ENCODE measurements at regions not wholly inside any gene's neighbourhood (a gene's known extent, or its start where the extent isn't known, plus 50 kb on each side); places are given as distances from the start of the nearest gene placed in this dataset.

DNA sequence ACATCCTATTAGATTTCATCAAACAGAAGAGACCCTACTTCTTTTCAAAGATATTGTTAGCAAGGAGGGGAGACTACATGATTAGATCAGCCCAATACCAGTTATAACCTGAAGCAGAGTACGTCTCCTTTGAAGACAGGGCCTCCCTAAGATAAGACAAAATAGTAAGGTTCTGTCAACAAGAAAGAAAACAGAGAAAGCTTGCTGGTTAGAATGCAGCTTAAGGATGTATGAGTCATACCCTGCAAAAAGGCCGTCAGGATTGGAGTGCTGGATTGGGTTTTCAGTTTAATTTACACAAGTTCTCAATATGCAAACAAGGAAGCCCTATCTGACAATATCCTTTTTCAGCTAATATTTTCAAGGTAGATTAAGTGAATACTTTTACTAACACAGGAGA lies 1581.2 kb upstream of the WWC1 start:
- Mint-ChIP-seq H3K9me3 (peaks cover 3% of the 10 kb centered on the region), H3K36me3 (ENCODE audit: low read depth) (no peaks in the 10 kb centered on the region)
- 71 to 92% methylated on average over 2 of the region's 2 CpGs for WGBS, 2 experiments (ENCODE audit: insufficient coverage in 1 of 2, insufficient read length in 1 of 2)

DNA sequence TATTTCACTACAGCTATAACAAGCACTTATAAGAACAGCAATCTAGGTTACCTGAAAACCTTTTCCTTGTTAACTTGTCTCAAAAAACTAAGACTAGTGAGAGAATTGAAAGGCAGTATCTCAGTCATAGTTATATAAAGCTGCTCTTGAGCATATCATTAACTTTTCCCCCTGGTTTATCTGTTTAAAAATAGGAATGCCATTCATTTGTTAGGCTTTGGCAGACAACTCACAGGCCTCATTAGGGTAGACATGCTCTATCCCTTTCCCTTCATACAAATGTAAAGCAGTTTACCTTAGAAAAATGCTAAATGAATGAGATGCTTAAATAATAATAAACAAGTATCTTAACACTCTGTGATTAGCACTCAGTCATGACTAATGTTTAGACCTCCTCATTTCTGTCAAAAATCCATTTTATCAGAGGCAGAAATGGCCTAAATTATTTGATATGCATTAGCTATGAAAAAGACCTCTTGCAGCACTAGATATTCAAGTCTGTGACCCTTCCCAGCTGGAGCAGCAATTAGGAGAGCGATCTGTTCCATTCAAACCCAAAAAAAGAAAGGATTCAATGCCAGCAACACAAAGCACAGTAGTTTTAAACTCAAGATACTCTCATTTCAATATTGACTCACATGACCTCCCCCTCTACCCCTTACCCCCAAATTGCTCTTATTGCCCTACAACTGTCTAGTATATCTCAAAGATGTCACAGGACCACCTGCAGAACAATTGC lies 1578.8 kb upstream of the WWC1 start:
- Histone ChIP-seq H3K4me3 (ENCODE audit: low read length) (no peak overlapping the region), H3K9ac (ENCODE audit: extremely low read depth, low read length, poor library complexity, severe bottlenecking) (no peak overlapping the region), H3K27me3 (ENCODE audit: control insufficient read depth, insufficient read depth, low read length, poor library complexity, severe bottlenecking) (no peaks in the 10 kb centered on the region), H3K9me3 (ENCODE audit: control insufficient read depth, low read length) (no peaks in the 10 kb centered on the region), H3K36me3 (ENCODE audit: control insufficient read depth, insufficient read depth, low read length) (no peaks in the 10 kb centered on the region), H3K27ac (ENCODE audit: low read depth, low read length) (no peak overlapping the region), H3K4me1 (ENCODE audit: control insufficient read depth, insufficient read depth, low read length) (peaks cover 6% of the 10 kb centered on the region)
- peaks cover 3% of the 10 kb centered on the region for H3K9me3 Mint-ChIP-seq
- whole genome bisulfite sequencing, 2 experiments (ENCODE audit: insufficient coverage in 1 of 2, insufficient read length in 1 of 2): 69% methylated on average over 1 of the region's 1 CpG; no CpG with 5 or more reads in 1 of the 2 experiments
- TF ChIP-seq CTCF (conservative IDR thresholded peaks at IDR 0.05): no peak
- no peaks in the 10 kb centered on the region for H3K27me3 Mint-ChIP-seq (ENCODE audit: insufficient read depth)
- no peaks in the 10 kb centered on the region for H3K36me3 Mint-ChIP-seq (ENCODE audit: low read depth)
- no peak for DNase-seq
- no peak overlapping the region for H3K27ac Mint-ChIP-seq
- peaks cover 17% of the 10 kb centered on the region for H3K4me1 Mint-ChIP-seq
- H3K4me3 Mint-ChIP-seq: no peak overlapping the region

More for the DNA sequence above, 1581.2 kb upstream of the WWC1 start:
- H3K9ac ChIP-seq (ENCODE audit: extremely low read depth, low read length, poor library complexity, severe bottlenecking): no peak overlapping the region
- DNase-seq: no peak
- H3K27ac Mint-ChIP-seq: no peak overlapping the region
- no peak overlapping the region for H3K27ac ChIP-seq (ENCODE audit: low read depth, low read length)
- no peaks in the 10 kb centered on the region for H3K27me3 Mint-ChIP-seq (ENCODE audit: insufficient read depth)
- H3K27me3 ChIP-seq (ENCODE audit: control insufficient read depth, insufficient read depth, low read length, poor library complexity, severe bottlenecking): no peaks in the 10 kb centered on the region
- peaks cover 12% of the 10 kb centered on the region for H3K4me1 Mint-ChIP-seq
- no peak overlapping the region for H3K4me3 Mint-ChIP-seq
- H3K4me1 ChIP-seq (ENCODE audit: control insufficient read depth, insufficient read depth, low read length): peaks cover 6% of the 10 kb centered on the region
- H3K36me3 ChIP-seq (ENCODE audit: control insufficient read depth, insufficient read depth, low read length): no peaks in the 10 kb centered on the region
- no peaks in the 10 kb centered on the region for H3K9me3 ChIP-seq (ENCODE audit: control insufficient read depth, low read length)
- no peak overlapping the region for H3K4me3 ChIP-seq (ENCODE audit: low read length)
- no peak for TF ChIP-seq CTCF (conservative IDR thresholded peaks at IDR 0.05)

DNA sequence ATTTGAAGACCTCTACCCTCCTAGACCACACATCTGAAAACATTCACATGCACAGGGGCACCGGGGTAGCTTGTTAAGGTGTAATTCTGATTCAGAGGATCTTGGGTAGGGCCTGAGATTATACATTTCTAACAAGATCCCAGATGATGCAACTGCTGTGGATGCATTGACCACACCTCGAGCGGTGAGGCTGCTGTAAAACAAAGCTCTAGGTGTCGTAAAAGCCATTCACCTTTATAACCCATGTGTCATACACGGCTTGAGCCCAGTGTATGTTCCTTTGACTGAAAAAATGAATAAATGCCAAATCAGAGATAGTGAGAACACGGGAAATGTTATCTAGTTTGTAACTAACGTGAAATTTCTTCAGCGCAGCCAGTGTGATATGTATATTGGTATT lies 1578.2 kb upstream of the WWC1 start:
- H3K4me3 ChIP-seq (ENCODE audit: low read length): no peak overlapping the region
- H3K36me3 ChIP-seq (ENCODE audit: control insufficient read depth, insufficient read depth, low read length): no peaks in the 10 kb centered on the region
- no peaks in the 10 kb centered on the region for H3K9me3 ChIP-seq (ENCODE audit: control insufficient read depth, low read length)
- H3K4me1 ChIP-seq (ENCODE audit: control insufficient read depth, insufficient read depth, low read length): peaks cover 6% of the 10 kb centered on the region
- no peak overlapping the region for H3K27ac Mint-ChIP-seq
- H3K36me3 Mint-ChIP-seq (ENCODE audit: low read depth): no peaks in the 10 kb centered on the region
- no peak overlapping the region for H3K4me3 Mint-ChIP-seq
- 78 to 88% methylated on average over 4 to 8 of the region's 8 CpGs for WGBS, 2 experiments (ENCODE audit: insufficient coverage in 1 of 2, insufficient read length in 1 of 2)
- DNase-seq: no peak
- H3K27me3 Mint-ChIP-seq (ENCODE audit: insufficient read depth): no peaks in the 10 kb centered on the region
- no peak overlapping the region for H3K27ac ChIP-seq (ENCODE audit: low read depth, low read length)
- H3K9me3 Mint-ChIP-seq: peaks cover 3% of the 10 kb centered on the region
- no peak overlapping the region for H3K9ac ChIP-seq (ENCODE audit: extremely low read depth, low read length, poor library complexity, severe bottlenecking)
- peaks cover 17% of the 10 kb centered on the region for H3K4me1 Mint-ChIP-seq
- TF ChIP-seq CTCF (conservative IDR thresholded peaks at IDR 0.05): no peak
- H3K27me3 ChIP-seq (ENCODE audit: control insufficient read depth, insufficient read depth, low read length, poor library complexity, severe bottlenecking): no peaks in the 10 kb centered on the region

Measured in endodermal cell (in vitro differentiated cells).